Jurkat, Clone E6-1 (cell line): ENCODE measurements at regions not wholly inside any gene's neighbourhood (a gene's known extent, or its start where the extent isn't known, plus 50 kb on each side); places are given as distances from the start of the nearest gene placed in this dataset.
"Not testable (repeated sequence)": the region's sequence is repeated elsewhere in the genome, so short reads cannot be mapped to it uniquely, and the experiment has no call there.

ENCODE experiments used
- DNase-seq: peaks from one replicate; pipeline ENCODE4 v3.0.0-alpha.2; 2011; ENCODE audit warnings: low read depth, low spot score
- H3K4me3 ChIP-seq: 2 replicates; pipeline ENCODE4 v1.5.1; 2011; ENCODE audit warnings: mild to moderate bottlenecking, low read length, control low read depth, moderate library complexity

- no peak overlapping the region for H3K4me3 ChIP-seq
- no peak for DNase-seq
These were observed 57.9 kb downstream of the HINT1 start for GRCh38 chr5:131107128-131107527.

GRCh38 chr5:131104169-131104808 lies 60.8 kb downstream of the HINT1 start:
- no peak overlapping the region for H3K4me3 ChIP-seq
- no peak for DNase-seq

DNA sequence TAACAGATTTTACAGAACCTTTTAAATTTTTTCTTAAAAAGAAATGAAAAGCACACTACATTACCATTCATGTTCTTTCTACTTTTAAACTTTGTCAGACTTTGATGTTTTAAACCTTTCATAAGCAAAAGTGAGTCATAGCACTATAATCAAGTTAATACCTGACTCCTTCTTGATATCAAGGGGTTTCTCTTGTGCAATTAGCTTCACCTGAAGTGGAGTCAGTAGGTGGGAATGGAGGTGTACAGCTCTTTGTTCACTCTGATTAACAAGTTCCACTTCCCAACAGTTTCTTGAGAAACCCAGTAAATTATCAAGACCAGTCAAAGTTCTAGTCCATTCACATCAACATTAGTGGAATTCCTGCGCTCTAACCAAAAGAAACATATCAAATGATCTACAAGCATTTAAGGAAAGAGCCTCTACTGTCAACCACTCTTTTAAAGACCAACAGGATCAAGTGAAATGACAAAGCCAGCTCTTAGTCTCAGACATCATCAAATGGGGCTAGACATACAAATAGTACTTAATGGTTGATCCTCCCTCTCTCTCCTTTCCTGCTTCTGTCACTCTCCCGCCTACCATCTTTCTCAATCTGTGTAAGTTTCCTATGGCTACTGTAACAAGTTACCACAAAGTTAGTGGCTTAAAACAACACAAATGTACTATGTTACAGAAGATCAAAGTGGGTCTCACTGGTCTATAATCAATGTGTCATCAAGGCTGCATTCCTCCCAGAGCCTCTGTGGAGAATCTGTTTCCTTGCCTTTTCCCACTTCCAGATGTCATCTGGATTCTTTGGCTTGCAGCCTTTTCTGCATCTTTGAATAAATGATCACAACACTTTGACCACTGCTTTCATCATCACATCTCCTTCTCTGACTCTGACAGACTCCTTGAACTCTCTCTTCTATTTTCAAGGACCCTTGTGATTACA lies 68.0 kb downstream of the HINT1 start:
- no peak for DNase-seq
- no peak overlapping the region for H3K4me3 ChIP-seq

- not testable (repeated sequence) for DNase-seq, H3K4me3 ChIP-seq
These were observed 69.5 kb downstream of the HINT1 start for GRCh38 chr5:131095561-131095960.

GRCh38 chr5:131084436-131084835 lies 80.6 kb downstream of the HINT1 start:
- H3K4me3 ChIP-seq: no peak overlapping the region
- DNase-seq: no peak

DNA sequence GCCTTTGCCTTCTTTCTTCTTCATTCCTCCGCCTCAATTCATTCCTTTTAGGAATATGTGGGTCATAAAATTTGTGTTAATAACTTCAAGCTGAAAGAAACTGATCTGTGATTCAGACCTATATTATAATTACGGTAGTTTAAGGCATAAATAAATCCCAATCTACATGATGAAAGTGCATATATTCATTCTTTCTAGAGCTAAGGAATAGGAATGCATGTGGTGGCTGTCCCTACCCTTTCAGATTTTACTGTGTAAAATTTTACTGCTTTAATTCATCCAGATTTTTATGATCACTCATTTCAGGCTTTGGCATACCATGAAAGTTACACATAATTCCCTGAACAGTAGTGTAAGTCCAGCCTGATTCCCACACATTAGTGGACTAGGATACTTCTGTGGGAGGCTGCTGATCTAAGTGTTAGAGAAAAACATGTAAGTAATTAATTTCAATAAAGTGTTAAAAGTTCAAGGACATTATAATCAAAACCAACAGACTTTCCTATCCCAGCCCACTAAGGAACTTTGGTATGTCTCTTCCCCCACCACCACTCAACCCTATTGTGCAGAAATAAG lies 83.1 kb downstream of the HINT1 start:
- H3K4me3 ChIP-seq: no peak overlapping the region
- no peak for DNase-seq

- H3K4me3 ChIP-seq: no peak overlapping the region
- no peak for DNase-seq
These were observed 83.7 kb downstream of the HINT1 start for GRCh38 chr5:131081374-131081773.

DNA sequence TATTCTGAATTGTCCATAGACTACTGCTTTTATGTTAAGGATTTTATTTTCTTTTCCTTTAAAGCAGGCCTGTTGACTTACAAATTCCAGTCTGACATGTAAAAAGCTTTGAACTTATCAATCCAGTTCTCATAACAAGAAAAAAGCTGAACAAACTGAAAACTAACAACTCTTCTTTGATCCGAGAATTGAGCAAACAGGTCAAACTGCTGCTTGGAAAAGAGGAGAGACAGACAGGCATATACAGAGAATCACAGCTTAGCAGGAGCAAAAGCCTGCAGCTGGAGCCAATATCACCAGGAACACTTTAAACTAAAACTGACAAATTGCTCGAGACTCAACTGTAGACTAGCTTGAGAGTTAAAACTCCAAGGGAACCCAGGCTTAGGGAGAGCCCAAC lies 85.8 kb downstream of the HINT1 start:
- no peak for DNase-seq
- no peak overlapping the region for H3K4me3 ChIP-seq

- no peak overlapping the region for H3K4me3 ChIP-seq
- DNase-seq: peak; percentile 87
These were observed 96.0 kb downstream of the HINT1 start for GRCh38 chr5:131068893-131069643.

DNA sequence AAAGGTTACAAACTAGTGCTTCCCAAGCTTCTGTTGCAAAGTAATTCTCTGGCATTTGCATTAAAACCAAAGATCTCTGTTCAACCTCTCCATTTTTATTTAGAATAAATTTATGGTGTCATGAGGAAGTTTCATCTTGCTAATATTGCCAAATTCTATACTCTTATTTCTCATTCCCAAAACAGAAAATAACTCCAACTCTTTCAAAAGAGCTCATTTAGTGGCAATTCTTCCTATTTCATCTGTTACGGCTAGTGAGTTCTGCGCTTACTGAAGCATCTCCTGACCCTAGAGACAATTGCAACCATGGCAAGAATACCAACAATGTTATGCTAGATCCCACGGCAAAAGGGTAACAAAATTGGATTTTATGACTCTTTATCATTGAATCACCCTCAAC lies 97.0 kb downstream of the HINT1 start:
- DNase-seq: no peak
- no peak overlapping the region for H3K4me3 ChIP-seq

DNA sequence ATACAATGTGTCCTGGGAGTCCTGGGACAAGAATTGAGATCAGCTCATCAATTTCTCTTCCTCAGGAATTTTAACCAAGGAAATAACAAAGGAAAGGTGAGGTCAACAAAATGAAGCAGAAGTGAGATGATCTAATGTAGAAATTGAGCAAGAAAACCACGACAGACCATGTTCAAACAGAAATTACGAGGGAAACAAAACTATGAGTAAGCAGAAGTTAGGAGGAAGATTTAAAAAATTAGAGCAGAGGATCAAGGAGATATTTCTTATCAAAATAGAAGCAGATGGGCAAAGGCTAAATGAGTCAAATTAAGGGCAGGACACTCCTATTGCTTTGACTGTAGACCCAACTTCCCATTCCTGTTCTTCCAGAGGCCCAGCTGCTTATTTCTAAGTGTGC lies 97.4 kb downstream of the HINT1 start:
- DNase-seq: no peak
- no peak overlapping the region for H3K4me3 ChIP-seq

GRCh38 chr5:131064669-131065371 lies 100.2 kb downstream of the HINT1 start:
- H3K4me3 ChIP-seq: no peak overlapping the region
- peak; percentile 27 for DNase-seq

DNA sequence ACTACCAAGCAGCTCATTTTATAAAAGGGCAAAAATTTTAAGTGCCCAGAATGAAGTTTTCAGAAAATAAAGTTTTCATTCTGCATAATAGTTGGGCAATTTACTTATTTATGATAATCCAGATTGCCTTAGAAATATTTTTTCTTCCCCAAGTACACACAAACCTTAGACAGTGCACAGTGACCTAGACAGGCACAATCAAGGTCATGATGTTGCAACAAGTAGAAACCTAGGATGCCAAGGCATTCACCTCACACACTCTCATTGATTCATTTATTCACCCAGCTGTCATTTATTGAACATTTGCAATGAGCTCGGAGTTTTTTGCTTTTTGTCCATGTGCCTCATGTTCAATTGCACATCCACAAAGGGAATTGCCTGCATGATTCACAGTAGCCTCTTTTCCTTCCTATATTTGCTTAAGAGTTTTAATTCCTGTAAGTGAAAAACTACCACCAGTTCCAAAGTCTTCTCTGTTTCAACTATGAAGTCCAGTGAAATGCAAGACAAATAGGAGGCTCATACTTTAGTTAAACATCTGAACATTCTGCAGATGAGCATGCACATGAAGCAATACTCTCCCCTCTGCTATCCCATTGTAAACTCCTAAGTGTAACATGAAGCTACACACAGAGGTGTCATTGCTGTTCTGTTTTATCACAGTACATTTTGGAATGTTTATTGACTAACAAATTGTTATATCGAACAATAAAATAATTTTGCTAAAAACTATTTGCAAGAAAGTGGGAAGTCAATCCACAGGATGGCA lies 122.9 kb downstream of the HINT1 start:
- H3K4me3 ChIP-seq: no peak overlapping the region
- DNase-seq: no peak

- no peak overlapping the region for H3K4me3 ChIP-seq
- no peak for DNase-seq
These were observed 141.6 kb downstream of the HINT1 start for GRCh38 chr5:131023498-131023865.

GRCh38 chr5:131022811-131023497 lies 142.1 kb downstream of the HINT1 start:
- DNase-seq: no peak
- H3K4me3 ChIP-seq: no peak overlapping the region

DNA sequence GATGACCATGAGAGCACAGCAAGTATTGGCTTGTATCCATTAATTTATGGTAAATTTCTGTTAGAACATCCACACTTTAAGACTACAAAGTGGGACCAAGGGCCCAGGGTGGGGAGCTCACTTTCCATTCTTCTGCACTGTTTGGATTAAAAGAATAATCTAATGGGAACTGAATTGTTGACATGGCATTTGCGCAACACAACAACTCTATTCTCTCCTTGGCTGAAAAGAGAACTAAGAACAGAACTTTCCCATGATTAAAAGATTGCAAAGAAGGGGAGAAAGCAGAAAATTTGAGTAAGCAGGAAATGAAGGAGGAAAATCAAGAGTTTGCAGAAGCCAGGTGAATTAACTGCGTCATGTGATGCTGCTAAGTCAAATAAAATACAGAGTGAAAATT lies 143.4 kb downstream of the HINT1 start:
- no peak for DNase-seq
- no peak overlapping the region for H3K4me3 ChIP-seq

DNA sequence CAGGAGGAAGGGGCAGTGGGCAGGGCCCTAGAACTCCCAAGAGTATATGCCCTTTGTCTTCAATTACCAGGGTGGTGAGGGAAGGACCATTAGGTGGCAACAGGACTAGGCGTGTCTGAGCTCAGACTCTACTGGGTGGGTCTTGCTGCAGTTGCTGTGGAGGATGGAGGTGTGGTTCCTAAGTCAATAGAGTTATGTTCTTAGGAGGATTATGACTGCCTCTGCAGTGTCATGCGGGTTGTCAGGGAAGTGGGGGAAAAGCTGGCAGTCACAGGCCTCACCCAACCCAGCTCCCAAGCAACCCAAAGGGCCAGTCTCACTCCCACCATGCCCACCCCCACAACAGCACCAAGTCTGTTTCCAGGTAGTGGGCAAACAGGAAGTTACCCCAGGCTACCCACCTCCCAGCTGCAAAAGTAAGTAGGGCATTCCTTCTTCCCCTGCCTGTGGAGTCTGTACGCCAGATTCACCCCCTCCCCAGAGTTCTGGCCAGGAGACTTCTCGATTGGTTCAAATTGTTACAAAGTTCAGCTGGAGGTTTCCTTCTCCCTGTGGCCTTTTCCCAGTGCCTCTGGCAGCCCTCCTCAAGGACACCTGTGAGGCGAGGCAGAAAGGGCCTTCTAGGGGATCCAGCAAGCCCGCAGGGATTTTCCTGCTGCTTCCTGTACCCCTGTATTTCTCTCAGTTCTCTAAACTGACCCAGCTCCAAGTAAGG lies 145.3 kb downstream of the HINT1 start:
- DNase-seq: peak; percentile 15
- no peak overlapping the region for H3K4me3 ChIP-seq
